ENCODE measurements at regions not wholly inside any gene's neighbourhood (a gene's known extent, or its start where the extent isn't known, plus 50 kb on each side); places are given as distances from the start of the nearest gene placed in this dataset.
A peak's percentile ranks its signal among the peaks of the same experiment; 100 is the strongest.
"Not testable (repeated sequence)": the region's sequence is repeated elsewhere in the genome, so short reads cannot be mapped to it uniquely, and the experiment has no call there.

DNA sequence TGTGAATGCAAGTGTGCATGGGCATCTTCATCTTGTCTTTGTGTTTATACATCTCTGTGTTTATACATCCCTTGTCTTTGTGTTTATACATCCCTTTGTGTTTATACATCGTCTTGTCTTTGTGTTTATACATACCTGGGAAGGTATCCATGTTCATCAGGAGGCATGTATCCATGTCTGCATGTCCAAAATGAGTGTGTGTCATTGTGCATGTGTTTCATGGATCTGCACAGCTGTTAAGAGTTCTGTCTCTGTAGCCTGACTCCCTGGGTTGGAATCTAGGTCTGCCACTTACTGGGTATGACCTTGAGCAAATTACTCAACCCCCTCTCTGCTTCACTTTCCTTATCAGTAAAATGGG lies 50.1 kb upstream of the SIRPA start:
- H3K4me2 ChIP-seq (ENCODE audit: low read length), result no peak overlapping the region
- no peaks in the 10 kb centered on the region for H3K27me3 ChIP-seq (ENCODE audit: control insufficient read depth, insufficient read depth, low read length)
- no peaks in the 10 kb centered on the region for H3K9me3 ChIP-seq (replicated peaks; ENCODE audit: low read length)
- H3K36me3 ChIP-seq (ENCODE audit: insufficient read depth, low read length), result no peaks in the 10 kb centered on the region
- no peak overlapping the region for H3K4me3 ChIP-seq (ENCODE audit: low read length)
- H3K4me1 ChIP-seq (ENCODE audit: control insufficient read depth, insufficient read depth, low read length), result peaks cover 28% of the 10 kb centered on the region
- H3K9ac ChIP-seq (ENCODE audit: low read depth, low read length), result no peak overlapping the region

DNA sequence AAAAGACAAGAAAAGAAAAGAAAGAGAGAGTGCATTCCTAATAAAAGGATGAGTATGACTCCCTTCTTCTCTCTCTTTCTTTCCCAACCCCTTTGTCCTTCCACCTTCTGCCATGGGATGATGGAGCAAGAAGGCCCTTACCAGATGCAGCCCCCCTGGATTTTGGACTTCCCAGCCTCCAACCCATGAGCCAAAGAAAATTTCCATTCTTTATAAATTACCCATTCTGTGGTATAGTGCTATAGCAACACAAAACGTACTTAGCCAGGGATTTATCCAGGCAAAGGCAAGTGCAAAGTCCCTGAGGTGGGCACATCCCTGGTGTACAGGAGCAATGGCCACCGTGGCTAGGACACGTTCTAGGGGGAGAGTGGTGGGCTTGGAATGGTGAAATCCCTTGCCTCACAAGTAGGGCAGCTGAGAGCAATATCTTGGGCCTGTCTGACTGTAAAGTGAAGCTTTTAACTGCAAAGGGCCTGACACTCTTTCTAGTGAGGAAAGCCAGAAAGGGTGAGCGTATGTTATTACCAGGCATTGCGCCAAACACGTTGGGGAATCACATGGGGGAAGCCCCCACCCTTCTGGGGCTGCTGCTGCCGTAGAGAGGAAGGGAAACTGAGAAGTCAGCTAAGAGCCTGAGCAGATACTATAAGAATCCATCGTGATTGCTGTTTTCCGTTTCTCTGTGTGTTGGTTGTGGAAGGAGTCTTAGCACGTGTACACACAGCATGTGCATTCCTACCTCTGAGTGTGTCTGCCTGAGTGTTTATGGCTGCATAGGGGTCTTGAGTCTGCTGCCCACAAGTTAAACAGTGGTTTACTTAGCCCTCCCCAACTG lies 50.7 kb upstream of the SIRPA start:
- peaks cover 28% of the 10 kb centered on the region for H3K4me1 ChIP-seq (ENCODE audit: control insufficient read depth, insufficient read depth, low read length)
- no peak overlapping the region for H3K9ac ChIP-seq (ENCODE audit: low read depth, low read length)
- H3K4me2 ChIP-seq (ENCODE audit: low read length), result no peak overlapping the region
- no peaks in the 10 kb centered on the region for H3K36me3 ChIP-seq (ENCODE audit: insufficient read depth, low read length)
- H3K27me3 ChIP-seq (ENCODE audit: control insufficient read depth, insufficient read depth, low read length), result no peaks in the 10 kb centered on the region
- H3K9me3 ChIP-seq (replicated peaks; ENCODE audit: low read length), result no peaks in the 10 kb centered on the region
- H3K4me3 ChIP-seq (ENCODE audit: low read length), result no peak overlapping the region

DNA sequence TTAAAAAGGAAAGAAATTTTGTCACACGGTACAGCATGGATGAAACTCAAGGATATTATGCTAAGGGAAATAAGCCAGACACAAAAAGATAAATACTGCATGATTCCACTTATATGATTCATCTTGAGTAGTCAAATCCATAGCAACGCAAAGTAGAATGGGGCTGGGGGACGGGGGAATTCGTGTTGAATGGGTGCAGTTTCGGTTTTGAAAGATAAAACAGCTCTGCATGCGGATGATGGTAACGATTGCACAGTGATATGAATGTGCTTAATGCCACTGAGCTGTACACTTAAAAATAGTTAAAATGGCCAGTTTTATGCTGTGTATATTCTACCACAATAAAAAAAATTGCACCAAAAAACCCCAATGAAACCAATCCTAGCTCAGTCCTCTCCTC lies 52.9 kb upstream of the SIRPA start:
- Histone ChIP-seq H3K9ac (ENCODE audit: low read depth, low read length) (no peak overlapping the region), H3K4me2 (ENCODE audit: low read length) (peak overlapping the region; percentile 63), H3K4me3 (ENCODE audit: low read length) (no peak overlapping the region), H3K4me1 (ENCODE audit: control insufficient read depth, insufficient read depth, low read length) (peaks cover 31% of the 10 kb centered on the region), H3K36me3 (ENCODE audit: insufficient read depth, low read length) (no peaks in the 10 kb centered on the region), H3K27me3 (ENCODE audit: control insufficient read depth, insufficient read depth, low read length) (no peaks in the 10 kb centered on the region), H3K9me3 (replicated peaks; ENCODE audit: low read length) (peaks cover 5% of the 10 kb centered on the region)

DNA sequence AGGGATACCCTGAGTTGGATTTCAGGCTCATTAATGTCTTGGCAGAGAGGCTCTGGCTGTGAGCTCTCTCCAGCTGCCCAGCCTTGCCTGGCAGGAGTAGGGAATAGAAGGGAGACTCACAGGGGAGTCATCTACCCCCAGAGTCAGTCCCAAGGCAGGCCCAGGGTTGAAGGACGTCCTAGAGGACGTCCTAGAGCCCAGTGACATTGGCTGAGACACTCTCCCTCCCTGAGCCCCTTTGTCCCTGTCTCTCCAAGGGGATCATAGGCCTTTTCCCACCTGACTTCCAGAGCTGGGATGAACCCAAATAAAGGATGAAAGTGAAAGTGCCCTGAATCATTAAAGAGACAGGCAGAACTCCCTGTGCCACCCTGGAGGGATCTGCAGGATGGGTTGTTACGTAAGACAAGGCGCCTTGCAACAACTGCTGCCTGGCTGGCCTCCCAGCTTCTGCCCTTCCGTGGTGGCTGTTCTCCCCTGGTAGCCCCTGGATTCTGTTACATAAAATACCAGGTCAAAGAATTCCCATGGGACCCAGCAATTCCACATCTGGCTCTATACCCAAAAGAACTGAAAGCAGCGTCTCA lies 53.6 kb upstream of the SIRPA start:
- Histone ChIP-seq H3K9me3 (replicated peaks; ENCODE audit: low read length) (peaks cover 5% of the 10 kb centered on the region), H3K4me2 (ENCODE audit: low read length) (peak overlapping the region; percentile 63), H3K9ac (ENCODE audit: low read depth, low read length) (peak overlapping the region; percentile 42), H3K36me3 (ENCODE audit: insufficient read depth, low read length) (no peaks in the 10 kb centered on the region), H3K27me3 (ENCODE audit: control insufficient read depth, insufficient read depth, low read length) (no peaks in the 10 kb centered on the region), H3K4me3 (ENCODE audit: low read length) (peak overlapping the region; percentile 53), H3K4me1 (ENCODE audit: control insufficient read depth, insufficient read depth, low read length) (peaks cover 31% of the 10 kb centered on the region)

DNA sequence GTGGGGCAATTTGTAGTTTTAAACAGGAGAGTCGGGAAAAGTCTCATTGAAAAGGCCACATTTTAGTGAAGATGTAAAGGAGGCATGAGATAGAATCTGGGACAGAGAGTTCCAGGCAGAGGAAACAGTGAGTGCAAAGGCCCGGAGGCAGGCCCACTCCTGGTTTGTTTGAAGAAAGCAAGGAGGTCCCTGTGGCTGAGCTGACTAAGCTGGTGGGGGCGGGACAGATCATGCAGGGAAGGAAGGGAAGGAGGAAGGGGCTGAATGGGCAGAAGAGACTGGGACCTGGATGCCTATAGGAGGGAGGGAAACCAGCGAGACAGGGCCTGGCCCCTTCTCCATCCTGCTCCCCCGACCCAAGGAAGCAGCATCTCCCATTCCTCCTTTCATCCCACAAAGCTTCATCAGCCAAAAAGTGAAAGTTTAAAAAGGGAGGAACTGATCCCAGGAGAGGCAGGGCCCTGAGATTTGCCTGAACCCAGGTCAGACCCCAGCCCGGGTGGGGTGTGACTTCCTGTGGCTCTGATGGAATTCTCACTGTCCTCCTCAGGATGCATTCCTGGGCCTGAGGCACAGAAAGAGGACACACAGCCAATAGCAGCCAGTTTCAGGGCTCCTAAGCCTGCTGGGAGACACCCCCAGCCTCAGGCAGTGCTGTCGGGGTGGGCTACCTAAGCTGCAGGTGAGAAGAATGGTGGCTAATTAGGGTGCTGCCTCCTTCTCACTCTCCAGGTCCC lies 54.2 kb upstream of the SIRPA start:
- H3K4me2 ChIP-seq (ENCODE audit: low read length), result peak overlapping the region; percentile 63
- peak overlapping the region; percentile 42 for H3K9ac ChIP-seq (ENCODE audit: low read depth, low read length)
- H3K36me3 ChIP-seq (ENCODE audit: insufficient read depth, low read length), result no peaks in the 10 kb centered on the region
- peak overlapping the region; percentile 53 for H3K4me3 ChIP-seq (ENCODE audit: low read length)
- peaks cover 31% of the 10 kb centered on the region for H3K4me1 ChIP-seq (ENCODE audit: control insufficient read depth, insufficient read depth, low read length)
- no peaks in the 10 kb centered on the region for H3K27me3 ChIP-seq (ENCODE audit: control insufficient read depth, insufficient read depth, low read length)
- peaks cover 5% of the 10 kb centered on the region for H3K9me3 ChIP-seq (replicated peaks; ENCODE audit: low read length)

DNA sequence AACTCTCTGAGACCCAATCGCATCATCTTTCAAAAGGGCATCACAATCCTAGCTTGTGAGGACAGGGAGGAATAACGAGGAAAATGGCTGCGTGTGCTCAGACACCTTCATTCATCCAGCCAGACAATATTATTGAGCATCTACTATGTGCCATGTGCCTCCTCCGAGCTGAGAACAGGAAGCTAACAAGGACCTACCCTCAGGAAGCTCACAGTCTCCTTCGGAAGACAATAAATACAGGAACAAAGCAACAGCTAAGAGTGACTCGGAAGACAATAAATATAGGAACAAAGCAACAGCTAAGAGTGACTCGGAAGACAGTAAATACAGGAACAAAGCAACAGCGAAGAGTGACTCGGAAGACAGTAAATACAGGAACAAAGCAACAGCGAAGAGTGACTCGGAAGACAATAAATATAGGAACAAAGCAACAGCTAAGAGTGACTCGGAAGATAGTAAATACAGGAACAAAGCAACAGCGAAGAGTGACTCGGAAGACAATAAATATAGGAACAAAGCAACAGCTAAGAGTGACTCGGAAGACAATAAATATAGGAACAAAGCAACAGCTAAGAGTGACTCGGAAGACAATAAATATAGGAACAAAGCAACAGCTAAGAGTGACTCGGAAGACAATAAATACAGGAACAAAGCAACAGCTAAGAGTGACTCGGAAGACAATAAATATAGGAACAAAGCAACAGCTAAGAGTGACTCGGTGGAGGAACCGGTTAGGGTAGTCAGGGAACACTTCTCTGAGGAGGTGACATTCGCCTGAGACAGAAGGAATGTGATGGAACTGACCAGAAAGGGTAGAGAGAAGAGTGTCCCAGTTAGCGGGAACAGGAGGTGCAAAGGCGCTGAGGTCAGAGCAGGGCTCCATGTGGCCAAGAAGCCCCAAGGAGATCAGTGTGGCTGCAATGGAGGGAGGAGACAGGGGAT lies 55.6 kb upstream of the SIRPA start:
- H3K27me3 ChIP-seq (ENCODE audit: control insufficient read depth, insufficient read depth, low read length); H3K4me2 ChIP-seq (ENCODE audit: low read length); H3K4me3 ChIP-seq (ENCODE audit: low read length); H3K36me3 ChIP-seq (ENCODE audit: insufficient read depth, low read length); H3K9me3 ChIP-seq (replicated peaks; ENCODE audit: low read length); H3K9ac ChIP-seq (ENCODE audit: low read depth, low read length): not testable (repeated sequence)
- H3K4me1 ChIP-seq (ENCODE audit: control insufficient read depth, insufficient read depth, low read length), result peaks cover 37% of the 10 kb centered on the region

DNA sequence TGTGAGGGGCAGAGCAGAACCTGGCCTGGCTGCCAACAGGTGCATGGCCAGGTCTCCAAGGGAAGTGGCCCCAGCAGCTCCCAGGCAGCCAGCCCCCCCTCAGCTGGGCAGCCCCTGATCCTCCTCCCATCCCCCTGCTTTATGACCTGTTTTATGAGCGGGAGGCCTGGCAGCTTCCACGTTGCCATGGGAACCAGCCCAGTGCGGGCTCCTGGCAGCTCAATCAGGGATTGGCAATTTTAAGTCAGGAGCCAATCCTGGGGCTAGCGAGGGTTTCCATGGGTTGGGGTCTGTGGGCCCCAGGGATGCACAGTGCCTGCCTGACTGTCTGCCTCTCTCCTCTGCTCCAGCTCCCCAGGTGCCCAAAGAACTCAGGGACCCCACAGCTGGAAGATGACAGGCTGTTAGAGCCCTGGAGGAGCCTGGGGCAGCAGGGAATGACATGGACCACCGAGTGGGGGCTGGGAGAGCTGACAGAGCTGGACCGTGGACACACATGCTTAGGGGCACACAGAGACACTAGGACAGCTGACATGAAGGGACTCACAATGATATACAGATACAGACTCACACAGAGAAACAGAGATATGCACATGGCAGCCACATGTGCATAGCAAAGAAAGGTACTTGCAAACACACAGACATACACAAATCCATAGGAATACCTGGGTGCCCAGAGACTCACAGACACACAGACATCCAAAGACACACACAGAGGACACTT lies 56.5 kb upstream of the SIRPA start:
- Histone ChIP-seq H3K9ac (ENCODE audit: low read depth, low read length) (no peak overlapping the region), H3K9me3 (replicated peaks; ENCODE audit: low read length) (peaks cover 5% of the 10 kb centered on the region), H3K36me3 (ENCODE audit: insufficient read depth, low read length) (no peaks in the 10 kb centered on the region), H3K27me3 (ENCODE audit: control insufficient read depth, insufficient read depth, low read length) (no peaks in the 10 kb centered on the region), H3K4me2 (ENCODE audit: low read length) (no peak overlapping the region), H3K4me3 (ENCODE audit: low read length) (no peak overlapping the region), H3K4me1 (ENCODE audit: control insufficient read depth, insufficient read depth, low read length) (peaks cover 35% of the 10 kb centered on the region)

DNA sequence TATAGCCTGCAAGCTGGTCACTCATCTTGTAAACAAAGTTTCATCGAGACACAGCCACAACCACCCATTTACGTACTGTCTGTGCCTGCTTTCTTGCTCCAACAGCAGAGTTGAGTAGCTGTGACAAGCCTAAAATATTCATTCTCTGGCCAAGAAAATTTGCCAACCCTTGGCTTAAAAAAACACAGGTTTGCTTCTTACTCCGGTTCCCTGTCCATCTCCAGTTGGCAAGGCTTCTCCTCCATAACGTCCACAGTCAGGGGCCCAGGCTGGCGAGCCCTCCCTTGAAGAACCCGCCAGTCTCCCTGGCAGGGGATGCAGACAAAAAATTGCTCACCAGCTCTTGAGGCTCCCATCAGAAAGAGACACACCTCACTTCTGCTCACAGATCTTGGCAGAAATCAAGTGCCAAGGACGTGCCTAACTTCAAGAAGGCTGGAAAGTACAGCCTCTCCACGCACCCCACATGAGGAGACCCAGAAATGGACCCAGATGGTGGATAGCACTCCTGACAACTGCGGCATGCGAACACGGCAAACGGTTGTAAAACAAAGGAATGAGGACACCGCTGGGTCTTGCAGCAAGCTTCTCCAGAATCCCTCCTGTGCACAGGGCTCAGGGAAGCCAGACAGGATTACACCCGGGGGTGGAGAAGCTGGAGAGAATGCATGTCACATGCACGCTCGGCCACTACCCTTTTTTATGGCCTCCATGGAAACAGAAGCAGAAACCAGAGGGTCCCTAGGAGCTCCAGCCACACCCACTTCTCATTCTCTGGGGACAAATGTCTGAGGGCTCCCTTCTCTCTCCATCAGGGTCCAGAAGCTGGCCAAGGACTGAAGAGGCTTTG lies 59.8 kb upstream of the SIRPA start:
- Histone ChIP-seq H3K4me2 (ENCODE audit: low read length) (no peak overlapping the region), H3K4me3 (ENCODE audit: low read length) (no peak overlapping the region), H3K9me3 (replicated peaks; ENCODE audit: low read length) (peaks cover 5% of the 10 kb centered on the region), H3K9ac (ENCODE audit: low read depth, low read length) (no peak overlapping the region), H3K36me3 (ENCODE audit: insufficient read depth, low read length) (no peaks in the 10 kb centered on the region), H3K4me1 (ENCODE audit: control insufficient read depth, insufficient read depth, low read length) (peaks cover 34% of the 10 kb centered on the region), H3K27me3 (ENCODE audit: control insufficient read depth, insufficient read depth, low read length) (no peaks in the 10 kb centered on the region)

DNA sequence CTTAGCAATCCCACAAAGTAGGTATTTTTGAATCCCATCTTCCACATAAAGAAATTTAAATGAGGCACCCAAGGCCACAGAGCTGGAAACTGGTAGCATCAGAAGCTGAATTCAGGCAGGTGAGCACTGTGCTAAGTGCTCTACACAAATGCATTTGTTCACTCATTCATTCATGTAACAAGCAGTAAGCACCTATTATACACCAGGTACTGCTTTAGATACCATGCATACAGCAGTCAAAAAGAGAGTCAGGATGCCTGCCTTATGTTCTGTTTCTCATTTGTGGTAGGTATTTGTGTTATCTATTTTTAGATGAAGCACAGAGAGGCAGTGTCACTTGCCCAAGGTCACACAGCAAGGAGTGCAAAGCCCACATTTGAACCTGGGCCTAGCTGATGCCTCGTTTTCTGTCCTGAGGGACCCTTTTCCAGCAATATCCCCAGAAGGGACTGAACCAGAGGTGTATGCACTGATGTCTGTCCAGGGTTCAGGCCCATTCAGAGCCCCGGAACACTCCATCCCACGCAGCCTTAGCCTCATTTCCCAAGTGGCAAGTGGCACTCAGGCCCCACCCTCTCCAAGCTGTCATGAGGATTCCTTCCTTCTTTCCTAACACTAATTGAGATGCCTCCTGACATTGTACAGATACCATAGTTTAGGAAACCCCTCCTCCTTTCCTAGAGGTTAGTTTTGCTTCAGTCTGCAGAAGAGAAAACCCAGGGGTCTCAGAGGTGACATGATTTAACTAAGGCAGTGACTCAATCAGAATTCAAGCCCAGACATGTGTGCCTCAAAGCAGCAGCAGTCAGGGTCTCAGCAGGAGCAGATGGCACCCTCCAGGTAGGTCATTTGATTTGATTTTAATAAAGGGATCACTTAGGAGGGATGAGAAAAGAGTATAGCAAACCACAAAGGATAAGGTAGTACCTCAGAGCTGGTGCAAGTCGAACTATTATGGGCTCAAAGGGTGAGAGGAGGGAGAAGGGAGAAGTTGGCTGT lies 61.2 kb upstream of the SIRPA start:
- H3K4me1 ChIP-seq (ENCODE audit: control insufficient read depth, insufficient read depth, low read length), result peaks cover 42% of the 10 kb centered on the region
- H3K9ac ChIP-seq (ENCODE audit: low read depth, low read length), result no peak overlapping the region
- no peak overlapping the region for H3K4me3 ChIP-seq (ENCODE audit: low read length)
- H3K36me3 ChIP-seq (ENCODE audit: insufficient read depth, low read length), result no peaks in the 10 kb centered on the region
- H3K4me2 ChIP-seq (ENCODE audit: low read length), result no peak overlapping the region
- peaks cover 1% of the 10 kb centered on the region for H3K9me3 ChIP-seq (replicated peaks; ENCODE audit: low read length)
- H3K27me3 ChIP-seq (ENCODE audit: control insufficient read depth, insufficient read depth, low read length), result no peaks in the 10 kb centered on the region

All from skeletal muscle satellite cell (primary cell).